Activated CD8-positive, alpha-beta memory T cell treated with anti-CD3 and anti-CD28 coated beads, Interleukin-2, amount 10 ng/mL, durations not matched to agents 7 days and 5 days (primary cell): ENCODE measurements at regions not wholly inside any gene's neighbourhood (a gene's known extent, or its start where the extent isn't known, plus 50 kb on each side); places are given as distances from the start of the nearest gene placed in this dataset.

Experiments used
- ATAC-seq: fragments of 150-1000 bp; cut with Tn5 transposase; one replicate; pipeline ENCODE4 v1.10.0; 2021; ENCODE audit warnings: moderate library complexity
- CTCF ChIA-PET: fragments of 350-600 bp; sonication (Branson Sonifier 250); formaldehyde crosslinking; loops from one replicate; lab custom pipeline; 2021; ENCODE audit warnings: antibody characterized with exemption; lab: Charles Lee
- DNase-seq: peaks from one replicate; pipeline ENCODE4 v3.0.0-alpha.2; 2020
- H3K27ac Mint-ChIP-seq: one replicate; pipeline ENCODE4 v1.8.0; 2021; ENCODE audit warnings: mild to moderate bottlenecking, mixed read lengths
- H3K27me3 Mint-ChIP-seq: one replicate; pipeline ENCODE4 v1.8.0; 2021; ENCODE audit warnings: mixed read lengths
- H3K36me3 Mint-ChIP-seq: one replicate; pipeline ENCODE4 v1.8.0; 2021; ENCODE audit warnings: mild to moderate bottlenecking, mixed read lengths
- H3K4me1 Mint-ChIP-seq: one replicate; pipeline ENCODE4 v1.8.0; 2021; ENCODE audit warnings: mixed read lengths
- H3K4me3 Mint-ChIP-seq: one replicate; pipeline ENCODE4 v1.8.0; 2021; ENCODE audit warnings: mild to moderate bottlenecking, moderate library complexity, mixed read lengths
- H3K9me3 Mint-ChIP-seq: one replicate; pipeline ENCODE4 v1.8.0; 2022; ENCODE audit warnings: low read depth, mixed read lengths

DNA sequence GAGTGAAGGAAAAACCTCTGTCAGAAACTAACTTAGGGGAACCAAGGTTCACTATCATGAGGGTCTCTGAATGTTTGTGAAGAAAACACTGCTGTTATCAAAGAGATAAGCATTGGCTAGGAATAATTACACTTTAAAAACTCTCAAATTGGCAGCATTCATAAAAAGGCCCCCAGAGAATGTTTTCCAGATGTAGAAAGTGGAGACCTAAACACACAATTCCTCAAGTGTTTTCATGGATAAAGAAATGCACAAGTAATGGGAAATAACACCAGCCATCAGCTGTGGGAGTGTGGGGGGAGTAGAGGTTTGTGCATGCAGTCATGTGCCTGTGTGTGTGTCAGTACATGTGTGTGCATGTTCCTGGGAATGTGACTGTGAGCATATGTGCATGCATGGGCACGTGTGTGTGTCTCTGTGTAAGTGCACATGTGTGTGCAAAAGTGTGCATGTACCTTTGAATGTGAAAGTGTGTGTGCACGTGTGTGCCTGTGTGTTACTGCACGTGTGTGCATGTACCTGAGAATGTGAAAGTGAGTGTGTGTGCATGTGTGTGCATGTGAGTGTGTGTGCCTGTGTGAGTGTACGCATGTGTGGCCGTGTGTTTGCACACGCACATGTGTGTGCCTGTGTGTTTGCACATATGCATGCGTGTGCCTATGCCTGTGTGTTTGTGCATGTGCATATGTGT is 854.3 kb upstream of the SALL3 start:
- no peak overlapping the region for H3K4me3 Mint-ChIP-seq

DNA sequence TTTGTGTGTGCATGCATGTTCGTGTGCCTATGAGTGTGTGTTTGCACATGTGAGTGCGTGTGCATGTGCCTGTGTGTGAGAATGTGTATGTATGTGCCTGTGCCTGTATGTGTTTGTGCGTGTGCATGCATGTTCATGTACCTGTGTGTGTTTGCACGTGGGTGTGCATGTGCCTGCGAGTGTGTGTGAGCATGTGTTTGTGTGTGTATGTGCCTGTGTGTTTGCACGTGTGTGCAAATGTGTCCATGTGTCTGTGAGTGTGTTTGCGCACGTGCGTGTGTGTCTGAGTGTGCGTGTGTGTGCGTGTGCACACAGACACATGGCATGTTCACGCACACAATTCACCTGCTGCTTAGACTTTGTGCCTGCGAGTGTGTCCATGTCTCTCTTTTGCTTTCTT is 853.5 kb upstream of the SALL3 start:
- no peak for DNase-seq
- peaks cover 1% of the 10 kb centered on the region for H3K36me3 Mint-ChIP-seq
- H3K27ac Mint-ChIP-seq = no peak overlapping the region
- H3K9me3 Mint-ChIP-seq = peaks cover 23% of the 10 kb centered on the region
- H3K4me3 Mint-ChIP-seq = no peak overlapping the region
- no peaks in the 10 kb centered on the region for H3K4me1 Mint-ChIP-seq
- CTCF ChIA-PET = no interaction called here
- no peaks in the 10 kb centered on the region for H3K27me3 Mint-ChIP-seq
- ATAC-seq = no peak

More for the DNA sequence above, 854.3 kb upstream of the SALL3 start:
- H3K4me1 Mint-ChIP-seq = no peaks in the 10 kb centered on the region
- DNase-seq (no peak), ATAC-seq (no peak)
- H3K36me3 Mint-ChIP-seq = peaks cover 1% of the 10 kb centered on the region
- peaks cover 23% of the 10 kb centered on the region for H3K9me3 Mint-ChIP-seq
- no peaks in the 10 kb centered on the region for H3K27me3 Mint-ChIP-seq
- CTCF ChIA-PET = no interaction called here
- H3K27ac Mint-ChIP-seq = no peak overlapping the region

DNA sequence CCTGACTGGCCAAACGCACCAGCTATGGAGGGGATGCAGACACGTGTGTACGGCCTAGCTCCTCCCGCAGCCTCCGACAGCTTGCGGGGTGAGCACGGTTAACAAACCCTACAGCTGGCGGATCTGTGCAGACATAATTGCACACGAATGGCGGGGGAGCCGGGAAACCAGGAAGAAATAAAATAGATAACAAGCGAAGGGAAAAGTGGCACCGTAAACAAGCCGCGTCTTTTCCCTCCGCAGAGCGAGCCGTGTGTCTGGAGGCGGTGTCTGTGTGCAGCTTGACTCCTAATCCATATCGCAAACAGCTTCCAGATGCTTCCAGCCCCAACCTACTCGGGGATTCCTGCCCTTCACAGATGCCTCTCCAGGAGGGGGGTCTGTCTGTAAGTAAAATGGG is 853.1 kb upstream of the SALL3 start:
- peaks cover 1% of the 10 kb centered on the region for H3K36me3 Mint-ChIP-seq
- no peak overlapping the region for H3K27ac Mint-ChIP-seq
- H3K27me3 Mint-ChIP-seq = no peaks in the 10 kb centered on the region
- no peak for ATAC-seq
- DNase-seq = no peak
- H3K4me1 Mint-ChIP-seq = no peaks in the 10 kb centered on the region
- no peak overlapping the region for H3K4me3 Mint-ChIP-seq
- CTCF ChIA-PET = no interaction called here
- peaks cover 23% of the 10 kb centered on the region for H3K9me3 Mint-ChIP-seq

DNA sequence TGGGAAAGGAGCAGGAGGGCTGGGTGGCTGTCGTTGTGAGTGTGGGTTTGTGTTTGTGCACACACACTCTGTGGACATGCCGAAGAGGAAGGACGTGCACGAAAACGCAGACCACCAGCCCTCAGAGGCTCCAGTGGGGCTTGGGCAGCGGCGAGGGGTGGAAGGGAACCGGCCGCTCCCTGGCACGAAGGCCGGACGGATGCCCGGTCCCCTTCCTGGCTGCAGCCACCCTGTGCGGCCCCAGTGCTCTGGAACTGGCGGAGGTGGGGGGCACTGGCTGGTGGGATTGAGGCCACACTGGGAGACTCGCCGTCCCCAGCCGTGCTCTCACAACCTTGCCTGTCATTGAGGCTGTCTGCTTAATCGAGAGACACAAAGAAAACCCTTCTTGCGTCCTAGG is 852.6 kb upstream of the SALL3 start:
- peaks cover 23% of the 10 kb centered on the region for H3K9me3 Mint-ChIP-seq
- no peak for DNase-seq
- peaks cover 1% of the 10 kb centered on the region for H3K36me3 Mint-ChIP-seq
- H3K4me3 Mint-ChIP-seq = no peak overlapping the region
- no peaks in the 10 kb centered on the region for H3K27me3 Mint-ChIP-seq
- CTCF ChIA-PET = no interaction called here
- H3K4me1 Mint-ChIP-seq = no peaks in the 10 kb centered on the region
- H3K27ac Mint-ChIP-seq = no peak overlapping the region
- no peak for ATAC-seq

GRCh38 chr18:78128004-78128403 is 851.6 kb upstream of the SALL3 start:
- H3K9me3 Mint-ChIP-seq = peaks cover 23% of the 10 kb centered on the region
- no peaks in the 10 kb centered on the region for H3K27me3 Mint-ChIP-seq
- DNase-seq (no peak), ATAC-seq (no peak)
- H3K4me1 Mint-ChIP-seq = no peaks in the 10 kb centered on the region
- no peak overlapping the region for H3K4me3 Mint-ChIP-seq
- CTCF ChIA-PET = no interaction called here
- H3K27ac Mint-ChIP-seq = no peak overlapping the region
- H3K36me3 Mint-ChIP-seq = peaks cover 1% of the 10 kb centered on the region

- H3K27me3 Mint-ChIP-seq = no peaks in the 10 kb centered on the region
- CTCF ChIA-PET = no interaction called here
- peaks cover 1% of the 10 kb centered on the region for H3K36me3 Mint-ChIP-seq
- H3K27ac Mint-ChIP-seq = no peak overlapping the region
- no peak for ATAC-seq
- no peak overlapping the region for H3K4me3 Mint-ChIP-seq
- H3K9me3 Mint-ChIP-seq = peaks cover 23% of the 10 kb centered on the region
- DNase-seq = no peak
- no peaks in the 10 kb centered on the region for H3K4me1 Mint-ChIP-seq
Observed at GRCh38 chr18:78129260-78129659, 850.4 kb upstream of the SALL3 start.

GRCh38 chr18:78130232-78131195 is 849.1 kb upstream of the SALL3 start:
- peaks cover under 1% of the 10 kb centered on the region for H3K36me3 Mint-ChIP-seq
- no peak overlapping the region for H3K27ac Mint-ChIP-seq
- H3K27me3 Mint-ChIP-seq = no peaks in the 10 kb centered on the region
- peaks cover 17% of the 10 kb centered on the region for H3K9me3 Mint-ChIP-seq
- no peak overlapping the region for H3K4me3 Mint-ChIP-seq
- CTCF ChIA-PET = no interaction called here
- ATAC-seq (no peak), DNase-seq (no peak)
- H3K4me1 Mint-ChIP-seq = no peaks in the 10 kb centered on the region

- no peak overlapping the region for H3K4me3 Mint-ChIP-seq
- ATAC-seq = no peak
- CTCF ChIA-PET = no interaction called here
Observed at GRCh38 chr18:78133729-78134128, 845.9 kb upstream of the SALL3 start.

DNA sequence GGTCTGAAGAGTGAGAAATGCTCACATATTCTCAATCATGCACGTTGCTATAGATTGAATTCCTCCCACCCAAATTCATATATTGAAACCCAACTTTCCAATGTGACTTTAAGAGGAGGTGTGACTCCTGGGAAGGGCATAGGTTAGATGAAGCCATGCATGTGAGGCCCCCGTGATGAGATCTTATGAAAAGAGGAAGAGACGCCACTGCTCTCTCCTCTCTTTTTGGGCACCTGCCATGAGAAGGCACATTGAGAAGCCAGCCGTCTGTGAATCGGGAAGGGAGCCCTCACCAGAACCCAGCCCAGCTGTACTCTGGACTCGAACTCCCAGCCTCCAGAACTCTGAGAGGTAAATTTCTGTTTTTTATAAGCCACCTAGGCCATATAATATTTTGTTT is 842.6 kb upstream of the SALL3 start:
- no peak for DNase-seq
- H3K36me3 Mint-ChIP-seq = no peaks in the 10 kb centered on the region
- CTCF ChIA-PET = no interaction called here
- H3K27me3 Mint-ChIP-seq = no peaks in the 10 kb centered on the region
- ATAC-seq = no peak
- no peak overlapping the region for H3K27ac Mint-ChIP-seq
- H3K4me1 Mint-ChIP-seq = no peaks in the 10 kb centered on the region
- H3K4me3 Mint-ChIP-seq = no peak overlapping the region
- no peaks in the 10 kb centered on the region for H3K9me3 Mint-ChIP-seq

More at GRCh38 chr18:78133729-78134128, 845.9 kb upstream of the SALL3 start:
- Mint-ChIP-seq H3K9me3 (no peaks in the 10 kb centered on the region), H3K27ac (no peak overlapping the region), H3K4me1 (no peaks in the 10 kb centered on the region), H3K36me3 (no peaks in the 10 kb centered on the region), H3K27me3 (no peaks in the 10 kb centered on the region)
- no peak for DNase-seq

GRCh38 chr18:78138983-78139496 is 840.6 kb upstream of the SALL3 start:
- no peak overlapping the region for H3K4me3 Mint-ChIP-seq
- no peak overlapping the region for H3K27ac Mint-ChIP-seq
- H3K9me3 Mint-ChIP-seq = no peaks in the 10 kb centered on the region
- CTCF ChIA-PET = no interaction called here
- ATAC-seq (no peak), DNase-seq (no peak)
- H3K4me1 Mint-ChIP-seq = no peaks in the 10 kb centered on the region
- no peaks in the 10 kb centered on the region for H3K36me3 Mint-ChIP-seq
- no peaks in the 10 kb centered on the region for H3K27me3 Mint-ChIP-seq

DNA sequence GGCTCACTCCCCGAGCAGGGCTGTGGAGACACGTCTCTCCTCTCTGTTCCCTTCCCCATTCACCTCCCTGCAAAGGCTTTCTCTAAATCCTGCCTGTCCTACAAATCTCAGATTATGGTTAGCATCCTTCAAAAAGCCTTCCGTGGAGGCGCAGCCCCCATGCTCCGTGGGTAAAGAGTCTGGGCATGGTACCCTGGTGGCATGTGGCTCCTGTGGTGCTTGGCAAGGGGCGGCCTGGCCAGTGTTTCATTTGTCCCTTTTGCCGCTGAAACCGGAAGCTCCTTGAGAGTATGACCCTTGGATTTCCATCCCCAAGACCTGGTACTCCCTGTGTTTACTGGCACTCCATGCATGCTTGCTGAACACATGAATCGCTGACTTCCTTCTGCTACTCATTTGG is 839.3 kb upstream of the SALL3 start:
- no peak for ATAC-seq
- H3K4me3 Mint-ChIP-seq = no peak overlapping the region
- no peak overlapping the region for H3K27ac Mint-ChIP-seq
- DNase-seq = no peak
- no peaks in the 10 kb centered on the region for H3K36me3 Mint-ChIP-seq
- H3K9me3 Mint-ChIP-seq = no peaks in the 10 kb centered on the region
- no peaks in the 10 kb centered on the region for H3K4me1 Mint-ChIP-seq
- CTCF ChIA-PET = no interaction called here
- no peaks in the 10 kb centered on the region for H3K27me3 Mint-ChIP-seq

- Mint-ChIP-seq H3K36me3 (no peaks in the 10 kb centered on the region), H3K27ac (no peak overlapping the region), H3K4me1 (no peaks in the 10 kb centered on the region), H3K4me3 (no peak overlapping the region), H3K27me3 (no peaks in the 10 kb centered on the region), H3K9me3 (peaks cover 2% of the 10 kb centered on the region)
- ATAC-seq = no peak
- CTCF ChIA-PET = no interaction called here
- DNase-seq = no peak
Observed at GRCh38 chr18:78144669-78145068, 834.9 kb upstream of the SALL3 start.

DNA sequence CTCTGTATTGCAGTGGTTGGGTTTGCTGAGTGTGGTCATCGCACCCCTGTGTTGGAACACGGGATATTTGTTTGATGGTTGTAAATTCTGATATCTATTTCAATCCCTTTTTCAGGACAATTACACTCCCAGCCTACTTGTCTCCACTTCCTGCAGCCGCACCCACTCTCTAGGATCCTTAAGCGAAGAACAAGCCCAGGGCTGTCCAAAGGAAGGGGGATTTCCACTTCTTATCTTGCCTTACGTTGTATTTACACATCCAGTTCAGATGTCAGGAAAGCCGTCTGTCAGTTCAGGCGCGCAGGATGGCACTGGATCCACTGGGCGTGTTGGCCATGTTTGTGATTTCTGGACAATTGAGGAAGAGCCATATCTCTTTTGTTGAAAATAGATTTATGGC is 834.5 kb upstream of the SALL3 start:
- CTCF ChIA-PET = no interaction called here
- Mint-ChIP-seq H3K27me3 (no peaks in the 10 kb centered on the region), H3K4me1 (no peaks in the 10 kb centered on the region), H3K9me3 (peaks cover 2% of the 10 kb centered on the region), H3K27ac (no peak overlapping the region), H3K36me3 (no peaks in the 10 kb centered on the region), H3K4me3 (no peak overlapping the region)
- DNase-seq (no peak), ATAC-seq (no peak)
